NCI-H1694 (cell line): ENCODE measurements at regions not wholly inside any gene's neighbourhood (a gene's known extent, or its start where the extent isn't known, plus 50 kb on each side); places are given as distances from the start of the nearest gene placed in this dataset.
A peak's percentile ranks its signal among the peaks of the same experiment; 100 is the strongest.

Source experiments
- DNase-seq: peaks from one replicate; lab custom pipeline; 2025; lab: John Stamatoyannopoulos, UW

- DNase-seq: no peak
Measured at GRCh38 chr14:53545217-53545616, 392.1 kb upstream of the DDHD1 start.

- peak; percentile 50 for DNase-seq
Measured at GRCh38 chr14:53542732-53543131, 389.6 kb upstream of the DDHD1 start.

GRCh38 chr14:53541411-53541810, 388.3 kb upstream of the DDHD1 start:
- DNase-seq: no peak

- DNase-seq: peak; percentile 84
Measured at GRCh38 chr14:53539489-53540126, 386.5 kb upstream of the DDHD1 start.

- DNase-seq: no peak
Measured at GRCh38 chr14:53538316-53538881, 385.3 kb upstream of the DDHD1 start.

- no peak for DNase-seq
Measured at GRCh38 chr14:53537422-53538315, 384.5 kb upstream of the DDHD1 start.

- peak; percentile 64 for DNase-seq
Measured at GRCh38 chr14:53536446-53536845, 383.3 kb upstream of the DDHD1 start.

GRCh38 chr14:53534841-53535240, 381.7 kb upstream of the DDHD1 start:
- no peak for DNase-seq

- DNase-seq: no peak
Measured at GRCh38 chr14:53533384-53533970, 380.4 kb upstream of the DDHD1 start.

GRCh38 chr14:53532853-53533252, 379.7 kb upstream of the DDHD1 start:
- no peak for DNase-seq

GRCh38 chr14:53531730-53532129, 378.6 kb upstream of the DDHD1 start:
- no peak for DNase-seq

GRCh38 chr14:53531156-53531555, 378.0 kb upstream of the DDHD1 start:
- no peak for DNase-seq

- DNase-seq: no peak
Measured at GRCh38 chr14:53529519-53529918, 376.4 kb upstream of the DDHD1 start.

- no peak for DNase-seq
Measured at GRCh38 chr14:53528185-53528671, 375.1 kb upstream of the DDHD1 start.

GRCh38 chr14:53526200-53526599, 373.1 kb upstream of the DDHD1 start:
- no peak for DNase-seq

- DNase-seq: no peak
Measured at GRCh38 chr14:53525608-53526007, 372.5 kb upstream of the DDHD1 start.

- no peak for DNase-seq
Measured at GRCh38 chr14:53524391-53524790, 371.3 kb upstream of the DDHD1 start.

- DNase-seq: no peak
Measured at GRCh38 chr14:53523226-53523625, 370.1 kb upstream of the DDHD1 start.

GRCh38 chr14:53520078-53520928, 367.2 kb upstream of the DDHD1 start:
- no peak for DNase-seq

- DNase-seq: no peak
Measured at GRCh38 chr14:53519137-53519536, 366.0 kb upstream of the DDHD1 start.

GRCh38 chr14:53517270-53517960, 364.3 kb upstream of the DDHD1 start:
- DNase-seq: no peak
